ENCODE measurements at regions not wholly inside any gene's neighbourhood (a gene's known extent, or its start where the extent isn't known, plus 50 kb on each side); places are given as distances from the start of the nearest gene placed in this dataset.

GRCh38 chr4:143763587-143763986 is 63.1 kb upstream of the FREM3 start (continued):
- TF ChIP-seq, protein P1, sequence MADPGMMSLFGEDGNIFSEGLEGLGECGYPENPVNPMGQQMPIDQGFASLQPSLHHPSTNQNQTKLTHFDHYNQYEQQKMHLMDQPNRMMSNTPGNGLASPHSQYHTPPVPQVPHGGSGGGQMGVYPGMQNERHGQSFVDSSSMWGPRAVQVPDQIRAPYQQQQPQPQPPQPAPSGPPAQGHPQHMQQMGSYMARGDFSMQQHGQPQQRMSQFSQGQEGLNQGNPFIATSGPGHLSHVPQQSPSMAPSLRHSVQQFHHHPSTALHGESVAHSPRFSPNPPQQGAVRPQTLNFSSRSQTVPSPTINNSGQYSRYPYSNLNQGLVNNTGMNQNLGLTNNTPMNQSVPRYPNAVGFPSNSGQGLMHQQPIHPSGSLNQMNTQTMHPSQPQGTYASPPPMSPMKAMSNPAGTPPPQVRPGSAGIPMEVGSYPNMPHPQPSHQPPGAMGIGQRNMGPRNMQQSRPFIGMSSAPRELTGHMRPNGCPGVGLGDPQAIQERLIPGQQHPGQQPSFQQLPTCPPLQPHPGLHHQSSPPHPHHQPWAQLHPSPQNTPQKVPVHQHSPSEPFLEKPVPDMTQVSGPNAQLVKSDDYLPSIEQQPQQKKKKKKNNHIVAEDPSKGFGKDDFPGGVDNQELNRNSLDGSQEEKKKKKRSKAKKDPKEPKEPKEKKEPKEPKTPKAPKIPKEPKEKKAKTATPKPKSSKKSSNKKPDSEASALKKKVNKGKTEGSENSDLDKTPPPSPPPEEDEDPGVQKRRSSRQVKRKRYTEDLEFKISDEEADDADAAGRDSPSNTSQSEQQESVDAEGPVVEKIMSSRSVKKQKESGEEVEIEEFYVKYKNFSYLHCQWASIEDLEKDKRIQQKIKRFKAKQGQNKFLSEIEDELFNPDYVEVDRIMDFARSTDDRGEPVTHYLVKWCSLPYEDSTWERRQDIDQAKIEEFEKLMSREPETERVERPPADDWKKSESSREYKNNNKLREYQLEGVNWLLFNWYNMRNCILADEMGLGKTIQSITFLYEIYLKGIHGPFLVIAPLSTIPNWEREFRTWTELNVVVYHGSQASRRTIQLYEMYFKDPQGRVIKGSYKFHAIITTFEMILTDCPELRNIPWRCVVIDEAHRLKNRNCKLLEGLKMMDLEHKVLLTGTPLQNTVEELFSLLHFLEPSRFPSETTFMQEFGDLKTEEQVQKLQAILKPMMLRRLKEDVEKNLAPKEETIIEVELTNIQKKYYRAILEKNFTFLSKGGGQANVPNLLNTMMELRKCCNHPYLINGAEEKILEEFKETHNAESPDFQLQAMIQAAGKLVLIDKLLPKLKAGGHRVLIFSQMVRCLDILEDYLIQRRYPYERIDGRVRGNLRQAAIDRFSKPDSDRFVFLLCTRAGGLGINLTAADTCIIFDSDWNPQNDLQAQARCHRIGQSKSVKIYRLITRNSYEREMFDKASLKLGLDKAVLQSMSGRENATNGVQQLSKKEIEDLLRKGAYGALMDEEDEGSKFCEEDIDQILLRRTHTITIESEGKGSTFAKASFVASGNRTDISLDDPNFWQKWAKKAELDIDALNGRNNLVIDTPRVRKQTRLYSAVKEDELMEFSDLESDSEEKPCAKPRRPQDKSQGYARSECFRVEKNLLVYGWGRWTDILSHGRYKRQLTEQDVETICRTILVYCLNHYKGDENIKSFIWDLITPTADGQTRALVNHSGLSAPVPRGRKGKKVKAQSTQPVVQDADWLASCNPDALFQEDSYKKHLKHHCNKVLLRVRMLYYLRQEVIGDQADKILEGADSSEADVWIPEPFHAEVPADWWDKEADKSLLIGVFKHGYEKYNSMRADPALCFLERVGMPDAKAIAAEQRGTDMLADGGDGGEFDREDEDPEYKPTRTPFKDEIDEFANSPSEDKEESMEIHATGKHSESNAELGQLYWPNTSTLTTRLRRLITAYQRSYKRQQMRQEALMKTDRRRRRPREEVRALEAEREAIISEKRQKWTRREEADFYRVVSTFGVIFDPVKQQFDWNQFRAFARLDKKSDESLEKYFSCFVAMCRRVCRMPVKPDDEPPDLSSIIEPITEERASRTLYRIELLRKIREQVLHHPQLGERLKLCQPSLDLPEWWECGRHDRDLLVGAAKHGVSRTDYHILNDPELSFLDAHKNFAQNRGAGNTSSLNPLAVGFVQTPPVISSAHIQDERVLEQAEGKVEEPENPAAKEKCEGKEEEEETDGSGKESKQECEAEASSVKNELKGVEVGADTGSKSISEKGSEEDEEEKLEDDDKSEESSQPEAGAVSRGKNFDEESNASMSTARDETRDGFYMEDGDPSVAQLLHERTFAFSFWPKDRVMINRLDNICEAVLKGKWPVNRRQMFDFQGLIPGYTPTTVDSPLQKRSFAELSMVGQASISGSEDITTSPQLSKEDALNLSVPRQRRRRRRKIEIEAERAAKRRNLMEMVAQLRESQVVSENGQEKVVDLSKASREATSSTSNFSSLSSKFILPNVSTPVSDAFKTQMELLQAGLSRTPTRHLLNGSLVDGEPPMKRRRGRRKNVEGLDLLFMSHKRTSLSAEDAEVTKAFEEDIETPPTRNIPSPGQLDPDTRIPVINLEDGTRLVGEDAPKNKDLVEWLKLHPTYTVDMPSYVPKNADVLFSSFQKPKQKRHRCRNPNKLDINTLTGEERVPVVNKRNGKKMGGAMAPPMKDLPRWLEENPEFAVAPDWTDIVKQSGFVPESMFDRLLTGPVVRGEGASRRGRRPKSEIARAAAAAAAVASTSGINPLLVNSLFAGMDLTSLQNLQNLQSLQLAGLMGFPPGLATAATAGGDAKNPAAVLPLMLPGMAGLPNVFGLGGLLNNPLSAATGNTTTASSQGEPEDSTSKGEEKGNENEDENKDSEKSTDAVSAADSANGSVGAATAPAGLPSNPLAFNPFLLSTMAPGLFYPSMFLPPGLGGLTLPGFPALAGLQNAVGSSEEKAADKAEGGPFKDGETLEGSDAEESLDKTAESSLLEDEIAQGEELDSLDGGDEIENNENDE (IDR thresholded peaks at IDR 0.05; ENCODE audit: insufficient replicate concordance, low read length), result no peak
- TF ChIP-seq SRF (IDR thresholded peaks at IDR 0.05; ENCODE audit: low read depth, low read length) (no peak), POU5F1 (IDR thresholded peaks at IDR 0.05; ENCODE audit: low read depth, low read length) (no peak), TCF12 (IDR thresholded peaks at IDR 0.05; ENCODE audit: low read depth, low read length) (no peak), CREB1 (IDR thresholded peaks at IDR 0.05) (no peak), HDAC2 (IDR thresholded peaks at IDR 0.05; ENCODE audit: borderline replicate concordance in 1 of 2, low read depth in 2 of 2, low read length in 2 of 2) (no peak), ZNF274 (IDR thresholded peaks at IDR 0.05; ENCODE audit: borderline replicate concordance, extremely low read depth, low read length) (no peak), GABPA (IDR thresholded peaks at IDR 0.05; ENCODE audit: borderline replicate concordance, insufficient read depth, low read length) (no peak), NRF1 (IDR thresholded peaks at IDR 0.05; ENCODE audit: low read depth, low read length) (no peak), EZH2 (IDR thresholded peaks at IDR 0.05; ENCODE audit: low read depth, low read length, severe bottlenecking) (no peak), BRCA1 (IDR thresholded peaks at IDR 0.05; ENCODE audit: low read depth, low read length) (no peak), CEBPB (IDR thresholded peaks at IDR 0.05; ENCODE audit: low read depth, low read length) (no peak)
- TF ChIP-seq, protein P2, sequence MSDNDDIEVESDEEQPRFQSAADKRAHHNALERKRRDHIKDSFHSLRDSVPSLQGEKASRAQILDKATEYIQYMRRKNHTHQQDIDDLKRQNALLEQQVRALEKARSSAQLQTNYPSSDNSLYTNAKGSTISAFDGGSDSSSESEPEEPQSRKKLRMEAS (IDR thresholded peaks at IDR 0.05), result no peak

All from H1 (cell line).